Mucosa of rectum (tissue), 2 donors: ENCODE measurements at regions not wholly inside any gene's neighbourhood (a gene's known extent, or its start where the extent isn't known, plus 50 kb on each side); places are given as distances from the start of the nearest gene placed in this dataset.

Source experiments
- H3K27ac ChIP-seq, 2 donors: one replicate each; pipeline ENCODE4 v1.7.0; 2013; ENCODE audit warnings: inconsistent platforms in 2 of 2, low read depth in 2 of 2, low read length in 2 of 2
- H3K27me3 ChIP-seq, 2 donors: one replicate each; pipeline ENCODE4 v1.7.0; 2013; ENCODE audit warnings: low read length in 2 of 2; ENCODE audit not compliant: control insufficient read depth in 2 of 2, insufficient read depth in 2 of 2
- H3K36me3 ChIP-seq, 2 donors: one replicate each; pipeline ENCODE4 v1.7.0; 2013; ENCODE audit warnings: low read length in 2 of 2; ENCODE audit not compliant: control insufficient read depth in 2 of 2, insufficient read depth in 2 of 2
- H3K4me1 ChIP-seq, 2 donors: one replicate each; pipeline ENCODE4 v1.7.0; 2013; ENCODE audit warnings: low read length in 2 of 2, mild to moderate bottlenecking in 1 of 2; ENCODE audit not compliant: control insufficient read depth in 2 of 2, insufficient read depth in 2 of 2
- H3K4me3 ChIP-seq, 2 donors: one replicate each; pipeline ENCODE4 v1.7.0; 2013; ENCODE audit warnings: low read length in 2 of 2
- H3K9ac ChIP-seq, 2 donors: one replicate each; pipeline ENCODE4 v1.7.0; 2013; ENCODE audit warnings: low read length in 2 of 2, low read depth in 1 of 2, mild to moderate bottlenecking in 1 of 2
- H3K9me3 ChIP-seq, 2 donors: one replicate each; pipeline ENCODE4 v1.7.0; 2013; ENCODE audit warnings: low read length in 2 of 2; ENCODE audit not compliant: control insufficient read depth in 2 of 2
- donor health status: healthy.
- donor health status: Normal muscosa, but diverticular disease.

- Histone ChIP-seq H3K27ac (no peak overlapping the region), H3K4me1 (no peaks in the 10 kb centered on the region), H3K4me3 (no peak overlapping the region), H3K9me3 (no peaks in the 10 kb centered on the region), H3K36me3 (no peaks in the 10 kb centered on the region), H3K27me3 (no peaks in the 10 kb centered on the region), H3K9ac (no peak overlapping the region)
Observed at GRCh38 chr5:126099077-126099476, 324.1 kb upstream of the GRAMD2B start.

GRCh38 chr5:126100767-126101166 is 322.4 kb upstream of the GRAMD2B start:
- H3K9me3 ChIP-seq, result no peaks in the 10 kb centered on the region
- H3K27ac ChIP-seq, result no peak overlapping the region
- H3K4me1 ChIP-seq, result no peaks in the 10 kb centered on the region
- no peaks in the 10 kb centered on the region for H3K36me3 ChIP-seq
- no peak overlapping the region for H3K4me3 ChIP-seq
- no peaks in the 10 kb centered on the region for H3K27me3 ChIP-seq
- H3K9ac ChIP-seq, result no peak overlapping the region

- Histone ChIP-seq H3K4me3 (no peak overlapping the region), H3K4me1 (no peaks in the 10 kb centered on the region), H3K9ac (no peak overlapping the region)
Observed at GRCh38 chr5:126101901-126102300, 321.3 kb upstream of the GRAMD2B start.

GRCh38 chr5:126103050-126103449 is 320.2 kb upstream of the GRAMD2B start:
- H3K36me3 ChIP-seq, result no peaks in the 10 kb centered on the region
- no peak overlapping the region for H3K4me3 ChIP-seq
- H3K4me1 ChIP-seq, result no peaks in the 10 kb centered on the region
- no peaks in the 10 kb centered on the region for H3K27me3 ChIP-seq
- no peak overlapping the region for H3K9ac ChIP-seq
- no peak overlapping the region for H3K27ac ChIP-seq
- H3K9me3 ChIP-seq, result no peaks in the 10 kb centered on the region

More at GRCh38 chr5:126101901-126102300, 321.3 kb upstream of the GRAMD2B start:
- no peaks in the 10 kb centered on the region for H3K9me3 ChIP-seq
- H3K27me3 ChIP-seq, result no peaks in the 10 kb centered on the region
- no peaks in the 10 kb centered on the region for H3K36me3 ChIP-seq
- H3K27ac ChIP-seq, result no peak overlapping the region

- Histone ChIP-seq H3K4me3 (no peak overlapping the region), H3K9me3 (no peaks in the 10 kb centered on the region), H3K4me1 (no peaks in the 10 kb centered on the region), H3K9ac (no peak overlapping the region), H3K27me3 (no peaks in the 10 kb centered on the region), H3K27ac (no peak overlapping the region), H3K36me3 (no peaks in the 10 kb centered on the region)
Observed at GRCh38 chr5:126103868-126104267, 319.3 kb upstream of the GRAMD2B start.

- H3K4me3 ChIP-seq, result no peak overlapping the region
- H3K9me3 ChIP-seq, result no peaks in the 10 kb centered on the region
- no peak overlapping the region for H3K27ac ChIP-seq
- H3K4me1 ChIP-seq, result no peaks in the 10 kb centered on the region
- H3K27me3 ChIP-seq, result no peaks in the 10 kb centered on the region
- H3K36me3 ChIP-seq, result no peaks in the 10 kb centered on the region
- no peak overlapping the region for H3K9ac ChIP-seq
Observed at GRCh38 chr5:126104341-126104740, 318.9 kb upstream of the GRAMD2B start.

- H3K4me3 ChIP-seq, result no peak overlapping the region
- H3K27ac ChIP-seq, result no peak overlapping the region
- H3K9ac ChIP-seq, result no peak overlapping the region
- no peaks in the 10 kb centered on the region for H3K9me3 ChIP-seq
- no peaks in the 10 kb centered on the region for H3K36me3 ChIP-seq
- H3K27me3 ChIP-seq, result no peaks in the 10 kb centered on the region
- no peaks in the 10 kb centered on the region for H3K4me1 ChIP-seq
Observed at GRCh38 chr5:126104951-126105350, 318.3 kb upstream of the GRAMD2B start.

- Histone ChIP-seq H3K36me3 (no peaks in the 10 kb centered on the region), H3K9ac (no peak overlapping the region), H3K4me3 (no peak overlapping the region), H3K4me1 (no peaks in the 10 kb centered on the region), H3K27ac (no peak overlapping the region), H3K27me3 (no peaks in the 10 kb centered on the region), H3K9me3 (no peaks in the 10 kb centered on the region)
Observed at GRCh38 chr5:126106029-126106428, 317.2 kb upstream of the GRAMD2B start.

- no peak overlapping the region for H3K4me3 ChIP-seq
- no peak overlapping the region for H3K27ac ChIP-seq
- H3K4me1 ChIP-seq, result no peaks in the 10 kb centered on the region
- no peaks in the 10 kb centered on the region for H3K36me3 ChIP-seq
- no peak overlapping the region for H3K9ac ChIP-seq
- H3K27me3 ChIP-seq, result no peaks in the 10 kb centered on the region
- H3K9me3 ChIP-seq, result no peaks in the 10 kb centered on the region
Observed at GRCh38 chr5:126107381-126107780, 315.8 kb upstream of the GRAMD2B start.

- no peak overlapping the region for H3K27ac ChIP-seq
- no peak overlapping the region for H3K4me3 ChIP-seq
- no peaks in the 10 kb centered on the region for H3K9me3 ChIP-seq
- no peak overlapping the region for H3K9ac ChIP-seq
- H3K4me1 ChIP-seq, result no peaks in the 10 kb centered on the region
- no peaks in the 10 kb centered on the region for H3K27me3 ChIP-seq
- no peaks in the 10 kb centered on the region for H3K36me3 ChIP-seq
Observed at GRCh38 chr5:126108470-126108869, 314.7 kb upstream of the GRAMD2B start.

GRCh38 chr5:126115059-126115629 is 308.1 kb upstream of the GRAMD2B start:
- H3K27ac ChIP-seq, result no peak overlapping the region
- no peaks in the 10 kb centered on the region for H3K36me3 ChIP-seq
- H3K4me1 ChIP-seq, result no peaks in the 10 kb centered on the region
- no peak overlapping the region for H3K9ac ChIP-seq
- no peak overlapping the region for H3K4me3 ChIP-seq
- no peaks in the 10 kb centered on the region for H3K9me3 ChIP-seq
- no peaks in the 10 kb centered on the region for H3K27me3 ChIP-seq
